NCI-H774 (cell line): ENCODE measurements at regions not wholly inside any gene's neighbourhood (a gene's known extent, or its start where the extent isn't known, plus 50 kb on each side); places are given as distances from the start of the nearest gene placed in this dataset.

Source experiments
- DNase-seq: peaks from one replicate; lab custom pipeline; 2025; lab: John Stamatoyannopoulos, UW

DNA sequence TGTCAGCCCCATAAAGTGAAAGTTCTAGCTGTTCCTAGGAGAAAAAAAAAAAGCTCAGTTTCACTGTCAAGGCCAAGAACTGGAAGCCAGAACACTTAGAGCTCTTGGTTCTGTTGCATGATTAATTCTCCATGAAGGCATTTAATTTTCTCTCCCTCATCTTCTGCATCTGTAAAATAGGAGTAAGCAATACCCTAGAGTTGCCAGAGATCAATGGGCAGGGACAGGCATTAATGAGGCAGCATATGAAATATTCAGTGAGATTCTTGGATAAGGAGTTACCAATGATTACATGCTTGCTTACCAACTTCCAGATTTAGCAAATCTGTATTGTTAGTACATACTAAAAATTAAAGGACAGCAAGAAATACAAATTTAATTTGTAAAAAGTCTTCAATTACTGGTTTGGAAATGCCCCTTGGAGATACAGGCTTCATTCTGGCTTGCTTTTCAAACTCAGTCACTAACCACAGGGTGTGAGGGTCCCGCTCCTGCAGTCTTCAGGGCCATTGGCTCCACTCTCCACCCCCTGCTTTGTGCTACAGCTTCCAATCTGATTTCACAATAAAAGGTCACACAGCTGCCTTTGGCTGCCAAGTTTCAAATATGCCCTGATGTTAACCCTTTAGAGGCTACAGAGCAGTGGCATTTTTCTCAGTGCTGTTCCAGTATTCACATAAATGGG lies 624.6 kb downstream of the BNC2 start:
- no peak for DNase-seq

DNA sequence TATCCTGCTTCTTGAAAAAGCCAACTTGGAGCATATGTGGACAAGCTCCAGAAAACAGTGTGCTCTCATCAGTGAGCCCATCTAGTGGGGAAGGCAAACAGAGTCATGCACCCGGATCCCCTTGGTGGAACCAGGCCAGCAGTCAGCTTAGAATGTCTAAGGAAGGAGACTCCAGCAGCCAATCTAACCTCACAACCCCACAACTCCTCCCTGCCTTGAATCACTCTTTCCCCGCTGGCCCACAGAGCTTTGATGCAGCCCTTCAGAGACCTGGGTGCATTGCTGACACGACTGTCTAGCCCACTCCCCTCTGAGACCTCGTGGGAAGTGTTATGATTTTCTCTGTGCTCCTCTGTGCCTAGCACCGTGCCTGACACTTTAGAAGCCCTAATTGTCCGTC lies 623.7 kb downstream of the BNC2 start:
- DNase-seq, result no peak

DNA sequence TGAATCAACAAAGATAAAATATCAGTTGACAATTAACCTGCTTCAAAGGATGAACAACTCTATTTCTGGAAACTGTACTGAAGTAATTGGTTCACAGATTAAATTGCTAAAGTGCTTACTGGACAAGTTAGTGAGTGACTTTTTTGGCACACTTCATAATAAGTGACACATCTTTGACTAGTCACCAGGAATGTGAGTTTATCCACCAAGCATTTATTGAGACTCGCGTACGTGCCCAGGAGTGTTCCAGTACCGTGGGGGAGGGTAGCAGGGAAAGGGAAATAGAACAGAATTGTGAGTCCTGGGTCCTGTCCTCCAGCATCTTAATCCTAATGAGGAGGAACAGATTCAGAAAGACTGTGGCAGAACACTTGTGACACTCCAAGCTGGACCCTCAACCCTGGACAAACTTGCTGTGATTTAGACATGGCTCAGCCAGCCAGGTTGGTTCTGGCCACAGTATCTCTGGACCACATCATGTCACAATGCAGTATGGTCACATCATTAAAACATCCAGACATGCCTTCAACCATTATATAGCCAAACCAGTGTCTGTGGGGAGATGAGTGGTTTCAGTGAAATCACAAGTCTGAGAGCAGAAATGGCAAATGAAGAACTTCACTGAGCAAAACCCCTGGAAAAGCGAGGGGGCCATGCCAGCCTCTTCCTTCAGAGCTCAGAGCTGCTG lies 623.1 kb downstream of the BNC2 start:
- DNase-seq, result no peak

- no peak for DNase-seq
Observed at GRCh38 chr9:16248822-16249221, 621.6 kb downstream of the BNC2 start.

GRCh38 chr9:16252616-16253015 lies 617.9 kb downstream of the BNC2 start:
- DNase-seq, result no peak

- no peak for DNase-seq
Observed at GRCh38 chr9:16254674-16255073, 615.8 kb downstream of the BNC2 start.

DNA sequence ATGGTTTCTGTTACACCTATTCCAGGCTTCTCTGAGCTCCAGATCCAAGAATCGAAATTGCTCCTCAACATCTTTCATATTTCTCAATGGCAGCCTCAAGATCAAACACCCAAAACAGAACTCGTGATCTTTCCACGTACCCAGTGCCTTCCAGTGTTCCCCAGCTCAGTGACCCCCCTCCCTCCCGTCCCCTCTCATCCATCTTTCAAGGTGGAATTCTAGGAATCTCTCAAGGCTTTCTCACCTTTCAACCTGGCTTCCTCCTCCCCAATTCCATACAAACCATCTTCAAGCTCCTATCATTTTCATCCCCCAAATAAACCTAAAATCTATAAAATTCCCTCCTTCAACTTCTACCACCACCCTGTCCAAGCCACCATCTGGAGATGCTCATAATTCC lies 615.3 kb downstream of the BNC2 start:
- no peak for DNase-seq

DNA sequence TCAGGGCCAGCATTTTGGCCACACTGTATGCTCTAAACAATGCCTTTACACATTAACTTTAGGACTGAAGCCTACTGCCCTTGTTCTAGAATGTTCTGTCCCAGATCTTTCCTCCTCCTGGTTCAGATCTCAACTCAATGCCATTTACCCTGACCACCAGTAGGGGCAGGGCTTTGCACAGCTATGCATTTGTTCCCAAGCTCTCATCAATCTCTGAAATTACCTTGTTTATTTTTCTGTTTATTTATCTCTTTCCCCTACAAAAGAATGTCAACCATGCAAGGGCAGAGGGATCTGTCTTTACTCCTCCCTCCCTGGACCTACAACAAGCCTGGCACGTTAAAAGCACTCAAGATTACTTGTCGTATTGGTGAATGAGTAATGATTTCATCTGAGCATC lies 612.9 kb downstream of the BNC2 start:
- DNase-seq, result no peak

DNA sequence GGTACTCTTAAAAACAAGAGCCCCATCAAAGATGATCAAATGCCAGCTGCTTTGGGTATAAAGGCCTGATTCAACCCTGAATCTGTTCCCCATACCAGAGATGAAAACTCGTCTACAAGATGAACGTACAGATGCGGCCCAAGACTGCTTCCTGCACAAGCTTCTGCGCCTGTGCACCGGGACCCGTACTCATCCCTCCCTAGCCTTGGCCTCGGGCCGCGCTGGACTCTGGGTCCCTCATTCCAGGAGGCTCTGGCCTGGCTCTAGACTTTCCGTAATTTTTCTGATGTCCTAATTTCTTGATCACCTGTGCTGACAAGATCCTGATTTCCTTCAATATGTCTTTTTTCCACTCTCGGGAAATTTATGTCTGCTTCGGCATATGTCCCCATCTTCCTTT lies 612.3 kb downstream of the BNC2 start:
- no peak for DNase-seq

DNA sequence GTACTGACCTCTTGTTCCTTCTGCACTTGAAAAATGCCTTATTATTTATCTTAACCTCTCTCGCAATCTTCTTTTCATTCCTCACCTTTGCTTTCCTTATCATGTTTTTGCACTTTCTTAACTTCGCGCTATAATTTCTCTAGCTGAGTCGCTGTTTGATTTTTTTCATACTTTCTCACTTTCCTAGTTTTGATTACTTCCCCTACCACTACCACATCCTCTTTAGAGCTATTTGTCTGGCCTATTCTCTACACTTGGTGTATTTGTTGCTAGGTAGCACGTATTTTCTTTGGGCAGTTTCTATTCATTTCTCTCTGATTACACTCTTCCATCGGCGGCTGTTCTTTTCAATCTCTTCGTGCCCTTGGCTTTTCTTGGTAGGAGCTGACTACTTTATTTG lies 611.8 kb downstream of the BNC2 start:
- no peak for DNase-seq

DNA sequence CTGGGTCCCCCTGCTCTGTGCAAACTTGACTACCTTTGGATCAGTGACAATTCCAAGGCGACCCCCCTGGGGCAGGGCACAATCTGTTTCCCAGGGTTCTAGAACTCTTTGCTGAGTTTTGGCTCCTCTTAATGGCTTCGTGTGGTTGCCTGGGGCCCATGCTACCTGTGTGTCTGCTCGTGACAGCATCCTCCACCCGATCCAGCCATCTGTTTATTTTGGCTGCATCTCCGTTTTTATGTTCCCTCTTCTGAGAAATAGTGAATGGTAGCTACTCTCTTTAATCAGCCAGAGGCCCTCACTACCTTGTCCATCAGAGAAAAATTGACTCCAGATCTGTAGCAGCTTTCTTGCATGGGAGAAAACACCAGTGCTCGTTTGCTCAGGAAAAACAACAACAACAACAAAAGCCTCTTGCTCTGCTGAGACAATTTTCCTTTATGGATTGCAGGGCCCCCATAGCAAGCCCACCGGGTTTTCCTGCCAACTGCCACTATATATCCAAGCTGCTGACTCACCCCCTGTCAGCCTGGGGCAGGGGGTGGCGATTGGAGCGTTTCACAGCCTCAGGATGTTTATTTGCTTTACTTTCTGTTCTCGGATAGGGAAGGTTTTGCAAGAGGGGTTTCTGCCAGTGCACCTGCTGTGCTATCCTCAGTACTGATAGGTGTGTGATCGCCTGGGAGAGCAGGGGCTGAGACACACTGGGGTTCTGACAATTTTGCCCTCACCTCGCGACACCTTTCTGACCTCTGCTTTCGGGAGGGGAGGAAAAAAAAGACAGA lies 607.8 kb downstream of the BNC2 start:
- no peak for DNase-seq

GRCh38 chr9:16265688-16266087 lies 604.8 kb downstream of the BNC2 start:
- DNase-seq, result no peak

DNA sequence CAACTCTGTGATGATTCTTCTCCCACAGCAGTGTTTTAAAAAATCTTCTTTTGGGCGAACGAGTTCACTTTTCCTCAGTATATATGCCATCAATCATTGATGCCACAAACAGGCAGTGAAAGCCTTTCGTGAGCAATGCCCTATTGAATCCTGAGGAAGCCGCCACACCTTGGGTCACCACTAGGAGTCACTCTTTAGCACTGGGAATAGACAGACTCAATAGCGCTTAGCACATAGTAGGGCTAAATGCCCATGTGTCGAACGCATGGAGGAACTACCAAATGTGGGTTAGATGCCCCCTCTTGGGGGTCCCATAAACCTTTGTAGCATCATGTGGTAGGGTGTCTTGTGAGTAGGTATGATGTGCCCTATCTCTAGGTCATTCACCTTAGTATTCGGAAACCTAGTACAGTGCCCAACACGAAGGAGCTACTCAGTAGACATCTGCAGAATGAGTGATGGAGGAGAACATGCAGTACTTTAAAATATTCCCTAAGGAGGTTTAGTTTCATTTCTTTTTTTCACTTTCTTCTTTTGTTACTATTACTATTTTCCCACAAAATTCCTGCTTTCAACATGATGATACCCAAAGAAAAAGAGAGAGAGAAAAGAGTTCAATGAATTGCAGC lies 603.7 kb downstream of the BNC2 start:
- no peak for DNase-seq

DNA sequence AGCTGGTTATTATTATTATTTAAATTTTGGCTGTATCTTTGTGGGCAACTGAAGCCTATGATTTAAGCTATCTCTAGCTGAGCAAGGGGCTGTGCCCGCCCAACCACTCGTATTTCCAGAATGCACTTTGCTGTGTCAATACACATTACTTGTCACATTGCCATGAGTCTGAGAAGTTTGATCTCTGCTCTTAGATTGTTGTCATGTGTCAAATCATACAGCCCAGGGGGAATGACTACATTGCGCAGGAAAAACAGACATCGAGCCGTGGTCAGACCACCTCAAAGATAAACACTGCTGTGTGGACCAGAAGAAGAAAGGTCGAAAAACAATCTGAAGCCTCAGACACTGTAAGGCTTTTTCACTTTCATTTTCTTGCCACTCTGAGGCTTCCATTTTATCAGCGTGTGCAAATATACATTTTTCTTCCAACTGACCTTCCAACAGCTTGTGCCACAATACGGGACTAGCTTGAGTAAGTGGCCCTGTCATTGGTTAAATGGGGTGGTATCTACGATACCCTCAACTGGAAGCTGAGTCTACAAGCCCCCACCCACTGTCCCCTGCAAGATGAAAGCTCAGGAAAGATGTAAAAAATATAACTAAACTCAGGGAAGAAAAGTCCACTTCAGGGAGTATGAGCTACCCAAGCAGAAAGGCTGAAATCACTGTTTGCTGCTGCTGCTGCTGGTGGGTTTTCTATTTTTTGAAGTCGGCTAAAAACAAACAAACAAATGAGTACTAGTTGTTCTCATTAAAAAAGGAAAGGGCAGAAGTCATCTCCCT lies 603.0 kb downstream of the BNC2 start:
- no peak for DNase-seq

DNA sequence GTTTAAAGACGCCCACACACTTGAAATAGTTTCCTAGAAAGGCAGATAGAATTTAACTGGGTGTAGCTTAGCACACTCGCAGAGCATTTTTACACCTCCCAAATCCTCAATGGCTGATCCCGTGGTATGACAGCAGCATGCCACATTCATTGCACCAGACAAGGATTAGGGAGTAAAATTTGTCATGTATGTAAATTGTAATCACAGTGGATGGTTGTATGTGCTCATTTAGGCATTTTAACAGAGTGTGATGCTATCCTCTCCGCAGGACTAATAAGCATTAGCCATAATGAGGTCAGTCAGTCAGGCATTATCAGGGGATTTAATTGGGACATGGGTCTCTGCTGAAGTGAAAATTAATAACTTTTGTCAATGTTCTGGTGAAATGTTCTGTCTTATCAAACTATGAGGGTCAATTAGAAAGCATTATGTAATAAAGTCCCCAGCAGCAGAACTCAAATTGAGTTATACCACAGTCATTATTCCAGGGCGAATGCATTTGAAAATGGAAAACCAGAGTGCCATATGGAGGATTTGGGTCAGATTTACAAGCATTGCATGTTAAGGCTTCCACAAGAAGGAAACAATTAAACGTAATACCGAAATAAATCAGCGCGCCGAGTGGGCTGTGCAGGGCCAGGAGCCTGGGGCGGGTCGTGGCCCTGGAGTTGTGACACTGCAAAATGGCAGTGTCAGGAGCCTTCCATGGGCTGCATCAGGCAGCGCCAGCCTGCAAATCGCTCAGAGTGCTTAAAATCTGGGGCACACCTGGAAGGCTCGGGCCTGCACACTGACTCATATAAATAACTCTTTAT lies 602.2 kb downstream of the BNC2 start:
- no peak for DNase-seq

- no peak for DNase-seq
Observed at GRCh38 chr9:16271967-16272366, 598.5 kb downstream of the BNC2 start.

GRCh38 chr9:16272776-16273175 lies 597.7 kb downstream of the BNC2 start:
- no peak for DNase-seq

- no peak for DNase-seq
Observed at GRCh38 chr9:16275795-16276624, 594.5 kb downstream of the BNC2 start.

GRCh38 chr9:16276866-16277265 lies 593.6 kb downstream of the BNC2 start:
- no peak for DNase-seq

- DNase-seq, result no peak
Observed at GRCh38 chr9:16277471-16277960, 593.0 kb downstream of the BNC2 start.
